ENCODE measurements at regions not wholly inside any gene's neighbourhood (a gene's known extent, or its start where the extent isn't known, plus 50 kb on each side); places are given as distances from the start of the nearest gene placed in this dataset.

- no peak for TF ChIP-seq CTCF (IDR thresholded peaks at IDR 0.05)
- no peak for TF ChIP-seq POLR2A (IDR thresholded peaks at IDR 0.05)
Observed at GRCh38 chr7:17485904-17486303, 187.5 kb downstream of the AHR start.
